ENCODE measurements at regions not wholly inside any gene's neighbourhood (a gene's known extent, or its start where the extent isn't known, plus 50 kb on each side); places are given as distances from the start of the nearest gene placed in this dataset.

DNA sequence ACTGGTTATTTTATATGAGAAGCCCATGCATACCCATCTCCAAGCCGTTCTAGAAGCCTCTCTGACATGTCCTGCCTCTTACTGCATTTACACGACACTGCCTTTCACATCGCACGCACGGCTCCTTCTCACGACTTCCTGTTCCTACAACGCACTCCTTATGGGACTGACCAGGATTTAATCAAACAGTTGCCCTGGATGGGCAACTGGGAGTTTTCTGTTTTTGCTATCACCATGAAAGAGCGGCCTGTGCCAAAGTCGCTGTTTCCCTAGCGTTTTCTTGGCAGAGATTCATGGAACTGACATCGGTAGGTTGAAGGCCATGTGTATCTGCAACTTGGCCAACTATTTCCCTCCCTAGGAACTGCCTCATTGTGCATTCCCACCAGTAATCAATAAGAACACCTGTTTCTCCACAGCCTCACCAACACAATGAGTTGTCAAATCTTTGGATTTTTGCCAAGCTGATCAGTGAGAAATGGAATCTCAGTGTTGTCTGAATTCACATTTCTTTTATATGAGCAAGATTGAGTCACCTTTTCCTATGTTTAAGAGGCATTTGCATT lies 97.2 kb upstream of the OTOS start:
- in situ Hi-C loops (cut with MboI; ENCODE audit: low sequenced_read_pairs): no loop called here
- H3K9me3 ChIP-seq (ENCODE audit: control insufficient read depth, insufficient read depth, low read length): no peaks in the 10 kb centered on the region
- BruUV-seq (replicated peaks): no TSS peak
- H2AK9ac ChIP-seq (replicated peaks; ENCODE audit: low read depth, low read length, poor library complexity): peak overlapping the region; percentile 29
- peak overlapping the region; percentile 65; the same call in 1 of the 2 replicates for H2AK5ac ChIP-seq (ENCODE audit: low read depth, low read length)
- H3K4me1 ChIP-seq (ENCODE audit: control insufficient read depth, insufficient read depth, low read length): peaks cover 12% of the 10 kb centered on the region
- peaks cover 3% of the 10 kb centered on the region; the same call in 1 of the 2 replicates for H3K27me3 ChIP-seq (ENCODE audit: control insufficient read depth, insufficient read depth, low read length)
- no peak overlapping the region for H3K4me3 ChIP-seq (ENCODE audit: insufficient read depth, low read depth, low read length)
- H4K5ac ChIP-seq (ENCODE audit: low read depth, low read length): no peak overlapping the region
- H2AFZ ChIP-seq (replicated peaks; ENCODE audit: low read length, poor library complexity): peak overlapping the region; percentile 52
- intact Hi-C loops (cut with micrococcal nuclease): no loop called here
- TF ChIP-seq RCOR1 (IDR thresholded peaks at IDR 0.05; ENCODE audit: insufficient replicate concordance, low read length) (peak; percentile 16), CHD1 (IDR thresholded peaks at IDR 0.05; ENCODE audit: low read depth, low read length) (no peak), FOS (IDR thresholded peaks at IDR 0.05; ENCODE audit: low read depth, low read length) (0 out of 2 replicates have a peak, but pooled peaks have one; percentile 18), SMC3 (IDR thresholded peaks at IDR 0.05; ENCODE audit: low read depth, low read length) (peak; percentile 5; the same call in 1 of the 2 replicates)
- TF ChIP-seq, protein P1, sequence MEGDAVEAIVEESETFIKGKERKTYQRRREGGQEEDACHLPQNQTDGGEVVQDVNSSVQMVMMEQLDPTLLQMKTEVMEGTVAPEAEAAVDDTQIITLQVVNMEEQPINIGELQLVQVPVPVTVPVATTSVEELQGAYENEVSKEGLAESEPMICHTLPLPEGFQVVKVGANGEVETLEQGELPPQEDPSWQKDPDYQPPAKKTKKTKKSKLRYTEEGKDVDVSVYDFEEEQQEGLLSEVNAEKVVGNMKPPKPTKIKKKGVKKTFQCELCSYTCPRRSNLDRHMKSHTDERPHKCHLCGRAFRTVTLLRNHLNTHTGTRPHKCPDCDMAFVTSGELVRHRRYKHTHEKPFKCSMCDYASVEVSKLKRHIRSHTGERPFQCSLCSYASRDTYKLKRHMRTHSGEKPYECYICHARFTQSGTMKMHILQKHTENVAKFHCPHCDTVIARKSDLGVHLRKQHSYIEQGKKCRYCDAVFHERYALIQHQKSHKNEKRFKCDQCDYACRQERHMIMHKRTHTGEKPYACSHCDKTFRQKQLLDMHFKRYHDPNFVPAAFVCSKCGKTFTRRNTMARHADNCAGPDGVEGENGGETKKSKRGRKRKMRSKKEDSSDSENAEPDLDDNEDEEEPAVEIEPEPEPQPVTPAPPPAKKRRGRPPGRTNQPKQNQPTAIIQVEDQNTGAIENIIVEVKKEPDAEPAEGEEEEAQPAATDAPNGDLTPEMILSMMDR (conservative IDR thresholded peaks at IDR 0.05; ENCODE audit: low read depth, low read length): no peak
- no peaks in the 10 kb centered on the region for H3K36me3 ChIP-seq (ENCODE audit: control insufficient read depth, insufficient read depth, low read length)
- dilution Hi-C loops (cut with HindIII; ENCODE audit: low sequenced_read_pairs, unreplicated experiment): no loop called here
- H4K8ac ChIP-seq (ENCODE audit: low read depth in 2 of 2, low read length in 2 of 2): peak overlapping the region; percentile 29 to 44; a peak in 2 of 4 replicates
- ChIA-PET POLR2A (ENCODE audit: unreplicated experiment) (no interaction called here), CTCF (no interaction called here)
- H3K9me1 ChIP-seq (ENCODE audit: insufficient read depth, low read length): peaks cover 8% of the 10 kb centered on the region
- peak overlapping the region; percentile 58 for H3K4ac ChIP-seq (ENCODE audit: low read depth, low read length)
- H4K91ac ChIP-seq (ENCODE audit: insufficient read depth, low read depth, low read length): no peak overlapping the region; the same call in 1 of the 2 replicates
- no peak overlapping the region for H3K56ac ChIP-seq (ENCODE audit: extremely low read depth, insufficient read depth, low read length)
- H3K4me2 ChIP-seq (ENCODE audit: low read depth, low read length): peak overlapping the region; percentile 58
- 0 out of 3 replicates have a peak overlapping the region, but pooled peaks have one; percentile 9 for H2BK15ac ChIP-seq (ENCODE audit: low read depth, low read length)
- H3K23ac ChIP-seq (ENCODE audit: low read depth, low read length): 0 out of 2 replicates have a peak overlapping the region, but pooled peaks have one; percentile 36
- no peaks in the 10 kb centered on the region for H4K20me1 ChIP-seq (ENCODE audit: insufficient read depth, low read length)
- no peak overlapping the region for H3K27ac ChIP-seq (ENCODE audit: insufficient read depth, low read length)
- 0 out of 2 replicates have a peak overlapping the region, but pooled peaks have one; percentile 29 for H3K14ac ChIP-seq (replicated peaks; ENCODE audit: low read depth, low read length)
- peak overlapping the region; percentile 55; the same call in 1 of the 2 replicates for H2BK120ac ChIP-seq (ENCODE audit: low read depth, low read length)
- no peak overlapping the region; the same call in 1 of the 2 replicates for H3K18ac ChIP-seq (ENCODE audit: low read depth, low read length)
- no CpG with 5 or more reads among the region's 11 CpGs for whole genome bisulfite sequencing, 2 experiments (ENCODE audit: extremely low coverage in 2 of 2, insufficient read length in 1 of 2)
- ATAC-seq (ENCODE audit: low read depth): no peak
- no peaks in the 10 kb centered on the region for H3K79me1 ChIP-seq (ENCODE audit: low read depth in 1 of 2, low read length in 2 of 2)
- H2BK20ac ChIP-seq (ENCODE audit: low read depth, low read length): no peak overlapping the region; the same call in 1 of the 2 replicates
- H3K9ac ChIP-seq (ENCODE audit: low read depth, low read length): no peak overlapping the region
- peak overlapping the region; percentile 34 for H2BK5ac ChIP-seq (ENCODE audit: low read depth, low read length, poor library complexity, severe bottlenecking)
- peak; percentile 85 for DNase-seq

All from IMR-90 (cell line).